GM21619 (cell line): ENCODE measurements at regions not wholly inside any gene's neighbourhood (a gene's known extent, or its start where the extent isn't known, plus 50 kb on each side); places are given as distances from the start of the nearest gene placed in this dataset.
"Not testable (repeated sequence)": the region's sequence is repeated elsewhere in the genome, so short reads cannot be mapped to it uniquely, and the experiment has no call there.

Experiments
- ATAC-seq: cut with Tn5 transposase; IDR thresholded peaks from one replicate; pipeline ENCODE4 v1.9.1; 2021; ENCODE audit not compliant: unreplicated experiment

DNA sequence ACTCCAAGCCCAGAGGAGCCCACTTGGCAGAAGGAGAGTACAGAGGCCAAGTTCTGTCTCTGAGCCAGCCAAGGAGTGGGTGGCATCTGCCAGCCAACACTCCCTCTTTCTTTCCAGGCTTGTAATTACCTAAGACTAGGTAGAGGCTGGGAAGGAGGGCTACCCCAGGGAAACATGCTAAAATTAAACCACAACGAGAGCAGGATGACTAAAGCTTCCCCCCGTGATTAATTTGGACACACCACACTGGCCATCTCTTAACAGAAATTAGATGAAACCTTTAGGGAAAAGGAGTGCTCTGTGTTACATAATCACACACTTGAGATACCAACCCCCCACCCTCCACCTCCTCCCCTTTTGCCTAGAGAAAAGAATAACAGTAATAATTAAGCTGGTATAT is 102.1 kb upstream of the ZC3H12A start:
- no peak for ATAC-seq

- no peak for ATAC-seq
Measured at GRCh38 chr1:37372711-37373110, 101.7 kb upstream of the ZC3H12A start.

DNA sequence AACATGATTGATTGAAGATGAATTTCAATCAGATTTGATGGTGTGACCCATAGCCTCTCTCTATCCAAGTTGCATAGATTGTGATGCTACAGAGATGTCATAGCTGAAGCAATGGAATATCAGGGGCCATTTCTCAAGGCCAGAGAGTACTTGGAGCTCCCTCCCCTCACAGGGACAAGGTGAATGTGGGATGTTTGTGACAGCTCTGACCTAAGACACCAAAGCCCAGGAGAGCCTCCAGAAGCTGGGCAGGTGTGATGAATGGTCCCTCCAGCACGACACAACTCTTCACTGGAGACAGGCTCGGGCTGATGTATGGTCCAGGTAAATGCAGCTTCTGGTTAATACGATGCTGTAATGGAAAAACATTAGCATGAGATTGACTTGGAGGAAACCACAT is 101.0 kb upstream of the ZC3H12A start:
- no peak for ATAC-seq

DNA sequence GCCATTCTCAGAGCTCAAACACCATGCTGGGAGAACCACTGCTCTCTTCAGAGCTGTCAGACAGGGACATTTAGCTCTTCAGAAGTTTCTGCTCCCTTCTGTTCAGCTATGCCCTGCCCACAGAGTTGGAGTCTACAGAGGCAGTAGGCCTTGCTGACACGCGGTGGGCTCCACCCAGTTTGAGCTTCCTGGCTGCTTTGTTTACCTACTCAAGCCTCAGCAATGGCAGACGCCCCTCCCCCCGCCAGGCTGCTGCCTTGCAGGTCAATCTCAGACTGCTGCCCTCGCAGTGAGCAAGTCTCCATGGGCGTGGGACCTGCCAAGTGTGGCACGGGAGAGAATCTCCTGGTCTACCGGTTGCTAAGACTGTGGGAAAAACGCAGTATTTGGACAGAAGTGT is 93.8 kb upstream of the ZC3H12A start:
- ATAC-seq, result not testable (repeated sequence)

GRCh38 chr1:37387854-37388253 is 86.5 kb upstream of the ZC3H12A start:
- ATAC-seq, result no peak

DNA sequence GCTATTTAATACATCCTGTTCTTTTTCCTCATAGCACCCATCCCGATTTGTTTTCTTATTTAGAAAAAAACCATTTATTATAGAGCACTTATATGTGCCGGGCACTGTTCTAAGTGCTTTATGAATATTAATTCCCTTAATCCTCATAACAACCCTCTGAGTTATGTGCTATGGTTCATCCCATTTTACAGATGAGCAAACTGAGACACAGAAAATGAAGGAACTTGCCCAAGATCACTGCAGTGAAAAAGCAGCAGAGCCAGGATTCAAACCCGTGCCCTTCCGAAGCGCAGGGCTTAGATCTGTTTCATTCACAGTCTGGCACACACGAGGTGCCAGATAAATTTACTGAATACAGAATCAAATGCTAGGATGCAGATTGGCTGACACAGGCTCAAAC is 85.1 kb upstream of the ZC3H12A start:
- no peak for ATAC-seq

DNA sequence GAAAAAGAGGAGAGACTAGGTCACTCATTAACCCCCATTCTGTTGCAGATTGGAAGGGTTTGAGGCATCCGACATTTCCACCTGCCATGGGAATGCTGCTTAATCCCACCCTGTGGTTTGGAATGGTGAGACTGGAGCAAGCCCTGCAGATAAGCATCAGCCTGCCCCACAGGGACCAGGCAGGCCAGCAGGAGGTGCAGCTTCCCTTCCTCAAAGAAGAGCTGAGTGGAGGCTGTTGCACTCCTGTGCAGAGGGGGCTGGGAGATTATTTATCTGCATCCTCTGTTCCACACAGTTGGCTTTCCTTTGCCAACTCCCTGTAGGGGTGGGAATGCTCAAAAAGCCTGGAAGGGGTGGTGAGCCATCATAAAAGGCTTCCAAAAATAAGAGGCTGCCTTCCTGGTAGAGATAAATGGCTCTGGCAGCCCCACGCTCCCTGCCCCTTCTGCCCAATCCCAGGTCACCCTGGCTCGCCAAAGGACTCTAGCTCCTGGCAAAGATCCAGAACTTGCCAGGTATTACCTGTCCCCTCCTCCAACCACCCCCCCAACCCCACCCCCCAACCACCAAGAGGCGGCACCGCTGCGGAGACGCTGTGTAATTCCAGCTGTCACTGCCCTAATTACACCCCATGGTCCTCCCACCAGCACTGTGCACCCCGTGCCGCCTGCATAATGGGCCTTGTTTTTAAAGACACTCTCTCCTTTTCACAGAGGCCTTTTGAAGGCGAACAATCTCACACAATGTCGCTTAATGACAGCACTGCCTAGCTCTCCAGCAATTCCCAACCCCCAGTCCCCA is 83.0 kb upstream of the ZC3H12A start:
- no peak for ATAC-seq

DNA sequence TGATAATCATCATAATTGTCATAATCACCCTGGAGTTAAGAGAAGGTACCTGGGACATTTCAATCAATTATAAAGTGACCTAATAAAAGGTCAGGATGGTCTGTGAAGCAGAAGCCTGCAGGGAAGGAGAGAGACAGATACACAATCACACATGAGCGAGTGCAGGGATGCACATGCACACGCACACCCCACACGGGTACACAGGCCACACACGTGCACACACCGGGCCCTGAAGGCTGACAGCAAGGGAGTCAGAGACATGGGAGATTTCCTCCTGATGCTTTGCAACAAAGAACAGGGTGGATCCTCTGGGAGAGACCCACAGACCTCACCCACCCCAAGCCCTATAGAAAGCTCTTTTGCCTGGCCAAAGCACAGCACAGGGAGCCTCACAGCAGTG is 82.3 kb upstream of the ZC3H12A start:
- ATAC-seq, result no peak

DNA sequence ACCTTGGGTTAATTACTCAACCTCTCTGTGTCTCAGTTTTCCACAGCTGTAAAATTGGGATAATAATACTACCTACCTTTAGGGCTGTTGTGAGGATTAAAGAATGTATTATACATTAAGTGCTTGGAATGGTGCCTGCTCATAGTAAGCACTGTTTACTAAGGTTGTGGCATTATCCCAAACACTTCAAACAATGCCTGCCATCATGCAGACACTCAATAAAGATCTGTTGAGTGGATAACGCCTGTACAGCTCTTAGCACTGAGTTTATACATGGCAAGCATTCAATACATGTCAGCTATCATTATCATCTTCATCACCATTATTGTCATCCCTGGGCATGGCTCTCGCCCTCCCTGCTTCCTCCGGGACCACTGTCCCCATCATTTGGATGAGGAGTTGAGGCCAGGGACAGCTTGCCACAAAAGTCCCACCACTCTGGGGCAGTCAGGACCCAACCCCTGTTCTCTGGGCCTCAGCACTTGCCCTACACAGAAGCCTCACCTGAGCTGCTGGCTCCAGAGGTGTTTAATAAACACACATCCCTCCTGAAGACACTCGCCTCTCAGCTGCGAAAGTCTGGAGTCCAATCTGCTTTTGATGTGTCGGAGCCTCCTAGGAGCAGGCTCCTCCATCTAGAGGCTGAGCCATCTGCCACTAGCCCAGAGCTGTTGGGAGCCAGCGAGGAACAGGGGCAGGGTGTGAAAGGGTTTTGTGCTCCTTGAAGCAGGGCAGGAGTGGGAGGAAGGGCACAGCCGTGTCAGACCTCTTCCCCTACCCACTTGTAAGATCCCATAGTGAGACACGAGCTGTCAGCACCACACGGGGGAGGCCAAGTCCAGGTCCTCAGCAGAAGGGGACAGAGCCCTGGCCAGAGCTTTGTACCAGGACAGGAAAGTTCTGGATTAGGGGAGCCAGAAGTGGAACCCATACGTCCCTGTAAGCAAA is 80.9 kb upstream of the ZC3H12A start:
- ATAC-seq, result no peak

DNA sequence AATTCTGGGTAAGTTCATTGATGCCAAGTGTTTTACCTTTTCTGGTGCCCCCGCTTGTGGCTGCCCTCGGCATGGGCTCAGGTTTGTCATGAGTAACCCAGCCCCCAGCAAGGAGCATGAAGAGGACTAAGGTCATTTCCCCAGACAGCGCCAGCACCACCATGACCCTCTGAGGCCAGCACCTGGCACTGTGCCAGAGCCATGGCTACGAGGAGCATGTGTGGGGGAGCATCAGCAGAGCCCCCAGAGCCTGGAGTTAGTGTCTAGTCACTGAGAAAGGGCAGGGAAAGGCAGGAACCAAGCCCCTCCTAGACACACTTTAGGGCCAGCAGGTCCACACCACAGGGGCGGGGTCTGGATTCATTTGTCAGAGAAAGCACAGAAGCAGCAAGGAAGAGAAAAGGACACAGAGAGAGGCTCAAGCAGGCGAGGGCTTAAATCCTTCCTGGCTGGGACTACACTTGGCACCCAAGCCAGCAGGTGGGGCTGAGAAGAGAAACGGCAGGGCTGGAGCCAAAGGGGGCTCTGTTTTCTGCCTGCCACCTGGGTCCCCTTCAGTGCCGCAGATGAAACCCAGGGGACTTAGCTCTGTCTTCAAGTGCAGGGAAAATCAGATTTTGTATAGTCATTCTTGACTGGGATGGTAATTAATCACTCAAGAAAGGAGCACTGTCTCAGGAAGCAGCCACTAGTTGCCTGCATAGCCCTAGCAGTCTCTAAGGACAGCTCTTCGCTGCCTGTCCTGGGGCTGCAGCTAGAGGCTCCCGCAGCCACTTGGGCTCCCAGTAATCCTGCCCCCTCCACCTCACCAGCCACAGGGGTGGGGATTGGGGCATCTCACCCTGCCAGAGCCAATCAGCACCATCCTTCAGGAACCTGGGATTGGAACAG is 79.6 kb upstream of the ZC3H12A start:
- ATAC-seq, result no peak

GRCh38 chr1:37398096-37398495 is 76.3 kb upstream of the ZC3H12A start:
- no peak for ATAC-seq

GRCh38 chr1:37399205-37399604 is 75.2 kb upstream of the ZC3H12A start:
- no peak for ATAC-seq

DNA sequence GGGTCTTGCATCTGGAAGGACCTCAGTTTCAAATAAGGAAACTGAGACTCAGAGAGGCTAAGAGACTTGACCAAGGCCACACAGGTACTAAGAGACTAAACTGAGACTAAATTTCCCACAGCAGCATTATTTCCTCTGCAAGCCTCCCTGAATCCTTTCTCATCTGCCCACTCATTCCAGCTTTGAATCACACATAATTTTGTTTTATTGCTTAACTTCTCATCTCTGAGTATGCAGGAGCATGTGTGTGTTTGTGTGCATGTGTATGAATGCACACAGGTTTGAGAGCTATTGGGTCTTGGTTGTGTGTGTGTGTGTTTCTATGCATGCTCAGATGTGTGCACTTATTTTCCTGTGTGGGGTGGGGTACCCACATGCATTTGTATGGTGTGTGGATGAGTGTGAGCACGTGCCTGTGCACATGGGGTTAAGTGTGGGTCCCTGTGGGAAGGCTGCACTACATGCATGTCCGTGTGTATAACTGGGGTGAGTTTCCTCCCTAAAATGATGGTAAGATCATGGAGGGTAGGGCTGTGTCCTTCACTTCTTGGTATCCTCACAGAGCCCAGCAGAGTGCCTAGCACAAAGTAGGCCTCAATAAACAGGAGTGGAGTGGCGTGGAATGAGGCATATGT is 74.4 kb upstream of the ZC3H12A start:
- no peak for ATAC-seq

GRCh38 chr1:37400466-37401225 is 73.7 kb upstream of the ZC3H12A start:
- no peak for ATAC-seq

DNA sequence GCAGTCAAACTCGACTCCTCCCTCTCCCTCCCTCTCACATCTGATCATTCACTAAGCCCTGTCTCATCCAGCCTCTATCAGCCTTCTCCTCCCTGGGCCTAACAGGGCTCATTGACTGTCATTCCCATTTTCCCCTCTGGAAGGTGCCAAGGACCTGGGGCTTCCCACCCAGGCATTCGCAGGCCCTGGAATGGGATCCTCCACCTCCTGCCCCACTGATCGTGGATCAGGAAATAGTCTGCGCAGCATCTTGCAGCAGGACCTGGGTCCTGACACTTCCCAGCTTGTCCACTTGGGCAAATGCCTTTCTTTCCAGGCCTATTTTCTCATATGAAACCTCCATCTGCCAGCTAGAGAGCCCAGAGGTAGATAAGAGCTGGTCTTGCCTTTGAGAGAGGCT is 71.2 kb upstream of the ZC3H12A start:
- ATAC-seq, result no peak

- ATAC-seq, result no peak
Measured at GRCh38 chr1:37404711-37405110, 69.7 kb upstream of the ZC3H12A start.

DNA sequence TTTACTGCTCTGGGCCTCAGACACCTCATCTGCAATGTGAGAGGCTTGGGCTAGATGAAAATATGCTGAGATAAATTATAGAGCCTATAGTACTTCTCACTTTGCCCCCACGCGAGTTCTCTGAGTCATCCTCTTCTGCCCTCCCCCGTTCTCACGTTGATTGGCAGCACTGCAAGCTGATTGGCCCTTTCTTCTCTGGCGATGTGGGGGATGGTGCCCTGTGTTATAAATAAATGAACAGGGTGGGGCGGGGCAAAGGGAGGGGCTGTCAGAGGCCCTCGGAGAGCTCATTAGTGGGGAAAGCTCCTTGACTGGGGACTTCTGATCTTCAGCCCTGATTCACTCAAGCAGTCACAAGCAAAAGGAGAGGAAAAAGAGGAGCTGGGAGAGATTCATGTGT is 64.3 kb upstream of the ZC3H12A start:
- no peak for ATAC-seq

DNA sequence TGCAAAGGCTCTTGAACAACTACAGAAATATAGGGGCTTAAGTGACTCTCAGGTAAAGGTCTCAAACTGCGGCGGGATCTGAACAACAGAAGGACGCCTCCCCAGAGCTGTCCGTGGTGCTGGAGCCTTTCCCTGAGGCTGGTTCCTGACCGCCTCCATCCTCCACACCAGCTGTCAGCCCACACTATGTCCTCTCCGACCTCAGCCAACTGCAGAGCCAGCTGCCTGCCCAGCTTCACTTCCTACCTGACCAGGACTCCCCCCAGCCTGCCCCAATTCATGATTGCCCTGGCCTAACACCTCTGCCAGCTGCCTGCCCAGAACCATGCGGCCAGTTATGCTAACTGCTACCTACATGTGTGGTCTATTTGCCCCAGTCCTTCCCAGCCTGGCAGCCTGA is 63.6 kb upstream of the ZC3H12A start:
- no peak for ATAC-seq

GRCh38 chr1:37415611-37416244 is 58.7 kb upstream of the ZC3H12A start:
- no peak for ATAC-seq
